ENCODE measurements at regions not wholly inside any gene's neighbourhood (a gene's known extent, or its start where the extent isn't known, plus 50 kb on each side); places are given as distances from the start of the nearest gene placed in this dataset.

DNA sequence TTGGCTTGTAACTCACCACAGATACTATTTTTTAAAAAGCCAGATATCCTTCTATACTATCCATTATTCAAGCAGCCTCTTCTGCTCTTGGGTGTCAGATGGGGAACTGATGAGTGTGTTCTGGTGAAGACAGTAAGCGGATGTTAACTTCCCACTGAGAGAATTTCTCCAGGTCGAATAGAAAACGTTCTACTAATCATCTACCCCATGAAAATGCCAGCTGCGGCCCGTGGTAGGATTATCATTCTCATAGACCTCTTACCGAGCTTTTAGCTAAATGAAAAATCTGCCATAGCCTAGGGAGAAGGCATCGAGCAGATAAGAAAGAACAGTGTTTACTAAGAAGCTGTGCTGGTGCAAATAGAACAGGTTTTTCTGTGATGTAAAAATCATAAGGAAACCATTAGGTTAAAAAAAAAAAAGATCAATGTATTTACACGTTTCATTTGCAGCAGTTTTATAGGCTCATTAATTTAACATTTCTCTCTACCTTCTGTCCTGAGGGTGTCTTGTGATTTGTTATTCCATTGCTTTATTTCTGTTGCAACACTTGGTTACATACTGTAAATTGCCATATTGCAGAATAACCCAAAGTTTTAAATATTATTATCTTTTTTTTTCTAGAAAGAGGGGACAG lies 1521.5 kb upstream of the ZEB2 start:
- Histone ChIP-seq H3K4me3 (no peak overlapping the region), H3K4me1 (ENCODE audit: low read depth) (no peaks in the 10 kb centered on the region), H3K36me3 (ENCODE audit: low read depth) (no peaks in the 10 kb centered on the region), H3K9me3 (no peaks in the 10 kb centered on the region)
- ATAC-seq, result no peak
- no peak for DNase-seq
- TF ChIP-seq, protein P1, sequence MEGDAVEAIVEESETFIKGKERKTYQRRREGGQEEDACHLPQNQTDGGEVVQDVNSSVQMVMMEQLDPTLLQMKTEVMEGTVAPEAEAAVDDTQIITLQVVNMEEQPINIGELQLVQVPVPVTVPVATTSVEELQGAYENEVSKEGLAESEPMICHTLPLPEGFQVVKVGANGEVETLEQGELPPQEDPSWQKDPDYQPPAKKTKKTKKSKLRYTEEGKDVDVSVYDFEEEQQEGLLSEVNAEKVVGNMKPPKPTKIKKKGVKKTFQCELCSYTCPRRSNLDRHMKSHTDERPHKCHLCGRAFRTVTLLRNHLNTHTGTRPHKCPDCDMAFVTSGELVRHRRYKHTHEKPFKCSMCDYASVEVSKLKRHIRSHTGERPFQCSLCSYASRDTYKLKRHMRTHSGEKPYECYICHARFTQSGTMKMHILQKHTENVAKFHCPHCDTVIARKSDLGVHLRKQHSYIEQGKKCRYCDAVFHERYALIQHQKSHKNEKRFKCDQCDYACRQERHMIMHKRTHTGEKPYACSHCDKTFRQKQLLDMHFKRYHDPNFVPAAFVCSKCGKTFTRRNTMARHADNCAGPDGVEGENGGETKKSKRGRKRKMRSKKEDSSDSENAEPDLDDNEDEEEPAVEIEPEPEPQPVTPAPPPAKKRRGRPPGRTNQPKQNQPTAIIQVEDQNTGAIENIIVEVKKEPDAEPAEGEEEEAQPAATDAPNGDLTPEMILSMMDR (IDR thresholded peaks at IDR 0.05), result no peak
- intact Hi-C loops (cut with DNase I, micrococcal nuclease), result no loop called here

DNA sequence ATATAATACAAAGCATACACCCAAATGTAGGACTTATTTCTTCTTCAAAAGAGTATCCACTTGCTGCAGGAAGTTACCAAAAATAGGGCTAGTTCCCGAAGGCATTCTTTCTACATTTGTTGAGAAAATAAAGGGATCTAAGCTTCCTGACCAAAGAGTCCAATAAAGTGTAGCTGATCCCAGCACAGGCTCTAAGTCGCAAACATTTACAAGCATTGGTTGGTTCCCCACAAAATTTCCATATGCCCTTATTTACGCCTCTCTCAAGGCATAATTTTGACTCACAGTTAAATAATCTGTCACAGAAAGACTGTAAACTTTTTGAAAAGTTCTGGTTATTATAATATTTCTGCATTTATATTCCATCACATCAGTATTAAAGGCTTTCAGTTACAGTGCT lies 1520.1 kb upstream of the ZEB2 start:
- TF ChIP-seq, protein P1 (IDR thresholded peaks at IDR 0.05), result no peak
- Histone ChIP-seq H3K36me3 (ENCODE audit: low read depth) (no peaks in the 10 kb centered on the region), H3K9me3 (no peaks in the 10 kb centered on the region), H3K4me3 (no peak overlapping the region), H3K4me1 (ENCODE audit: low read depth) (no peaks in the 10 kb centered on the region)
- no peak for DNase-seq
- ATAC-seq, result no peak
- intact Hi-C loops (cut with DNase I, micrococcal nuclease), result no loop called here

DNA sequence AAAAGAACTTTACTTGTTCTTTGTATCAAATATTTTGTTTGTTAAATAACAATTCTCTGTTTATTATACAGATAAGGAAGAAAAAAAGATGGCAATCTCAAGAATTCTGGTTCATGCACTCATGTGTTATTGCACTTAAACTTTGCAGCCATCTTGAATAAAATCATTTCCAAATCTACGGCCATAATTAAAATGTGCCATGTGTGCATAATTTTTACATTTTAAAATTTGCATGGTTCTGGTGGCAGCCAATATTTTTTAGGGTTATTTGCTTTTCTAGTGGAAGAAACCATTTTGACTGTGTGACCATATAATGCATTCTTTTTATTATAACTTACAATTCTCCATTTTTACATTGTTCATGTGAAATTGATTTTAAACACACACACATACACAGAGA lies 1518.1 kb upstream of the ZEB2 start:
- no peak for ATAC-seq
- TF ChIP-seq, protein P1 (IDR thresholded peaks at IDR 0.05), result no peak
- H3K36me3 ChIP-seq (ENCODE audit: low read depth), result no peaks in the 10 kb centered on the region
- intact Hi-C loops (cut with DNase I, micrococcal nuclease), result no loop called here
- no peaks in the 10 kb centered on the region for H3K9me3 ChIP-seq
- no peak overlapping the region for H3K4me3 ChIP-seq
- DNase-seq, result no peak
- no peaks in the 10 kb centered on the region for H3K4me1 ChIP-seq (ENCODE audit: low read depth)

DNA sequence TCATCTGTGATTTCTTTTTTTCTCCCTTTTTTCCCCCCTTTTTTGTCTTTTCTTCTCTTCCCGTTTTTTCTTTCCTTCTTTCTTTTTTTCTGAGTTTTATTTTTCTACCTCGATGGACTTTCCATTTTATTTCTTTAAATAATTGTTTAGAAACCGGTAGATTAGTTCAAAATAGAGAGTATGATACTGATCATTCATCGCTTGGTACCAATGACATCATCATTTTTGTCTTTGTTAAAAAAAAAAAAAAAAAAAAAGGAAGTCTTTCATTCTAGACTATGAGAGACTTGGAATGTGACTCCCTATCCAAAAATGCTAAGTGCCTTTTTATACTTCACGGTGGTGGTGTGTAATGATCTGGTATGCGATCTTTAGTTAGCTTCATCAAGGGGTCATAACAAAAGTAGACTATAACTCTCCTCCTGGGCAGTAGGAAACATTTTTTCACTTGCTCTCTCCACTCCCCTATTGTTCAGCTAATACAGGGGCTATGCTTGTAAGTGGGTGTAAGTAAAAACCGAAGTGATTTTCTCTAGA lies 1517.5 kb upstream of the ZEB2 start:
- ATAC-seq, result no peak
- no peak overlapping the region for H3K4me3 ChIP-seq

DNA sequence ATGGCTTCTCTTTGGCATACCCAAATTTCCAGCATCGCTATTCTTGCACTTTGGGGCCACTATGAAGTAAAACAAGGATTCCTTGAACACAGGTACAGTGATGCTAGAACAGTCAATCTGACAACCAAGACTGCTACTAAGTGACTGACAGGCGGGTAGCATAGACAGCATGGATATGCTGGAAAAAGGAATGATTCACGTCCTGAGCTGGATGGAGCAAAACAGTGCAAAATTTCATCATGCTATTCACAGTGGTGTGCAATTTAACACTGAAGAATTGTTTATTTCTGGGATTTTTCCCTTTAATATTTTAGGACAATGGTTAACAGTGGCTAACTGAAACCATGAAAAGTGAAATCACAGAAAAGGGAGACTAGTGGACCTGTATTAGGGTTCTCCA lies 1511.2 kb upstream of the ZEB2 start:
- Histone ChIP-seq H3K36me3 (ENCODE audit: low read depth) (no peaks in the 10 kb centered on the region), H3K9me3 (no peaks in the 10 kb centered on the region), H3K4me1 (ENCODE audit: low read depth) (no peaks in the 10 kb centered on the region), H3K4me3 (no peak overlapping the region)
- TF ChIP-seq, protein P1 (IDR thresholded peaks at IDR 0.05), result no peak
- intact Hi-C loops (cut with DNase I, micrococcal nuclease), result no loop called here
- DNase-seq (no peak), ATAC-seq (no peak)

More for the DNA sequence above, 1517.5 kb upstream of the ZEB2 start:
- H3K9me3 ChIP-seq, result no peaks in the 10 kb centered on the region
- intact Hi-C loops (cut with DNase I, micrococcal nuclease), result no loop called here
- no peaks in the 10 kb centered on the region for H3K36me3 ChIP-seq (ENCODE audit: low read depth)
- TF ChIP-seq, protein P1 (IDR thresholded peaks at IDR 0.05), result no peak
- H3K4me1 ChIP-seq (ENCODE audit: low read depth), result no peaks in the 10 kb centered on the region
- no peak for DNase-seq

Measured in mucosa of descending colon (tissue), 3 donors.